ENCODE measurements at regions not wholly inside any gene's neighbourhood (a gene's known extent, or its start where the extent isn't known, plus 50 kb on each side); places are given as distances from the start of the nearest gene placed in this dataset.
A peak's percentile ranks its signal among the peaks of the same experiment; 100 is the strongest.

DNA sequence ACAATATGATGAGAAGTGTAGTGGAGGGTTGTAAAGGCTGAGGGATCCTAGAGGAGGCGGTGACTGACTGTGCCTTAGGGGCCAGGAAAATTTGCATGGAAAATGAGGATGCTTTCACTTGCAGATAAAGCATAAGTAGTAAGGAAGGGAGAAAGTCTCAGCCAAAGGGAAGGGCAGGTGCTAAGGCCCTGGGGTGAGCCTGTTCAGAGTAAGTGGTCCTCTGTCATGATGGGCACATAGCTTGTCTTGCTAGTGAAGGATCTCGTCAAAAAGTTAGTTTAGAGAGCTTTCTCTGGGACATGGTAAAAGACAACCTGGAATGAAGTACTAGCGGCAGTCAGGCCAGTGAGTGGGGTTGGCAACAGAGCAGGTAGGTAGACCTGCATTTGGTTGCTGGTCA, 75.4 kb upstream of the CPLX2 start:
- Histone ChIP-seq H3K9me3 (ENCODE audit: control insufficient read depth, insufficient read depth, low read length) (no peaks in the 10 kb centered on the region), H3K36me3 (ENCODE audit: control insufficient read depth, insufficient read depth, low read length) (no peaks in the 10 kb centered on the region), H3K4me3 (ENCODE audit: low read depth, low read length) (peak overlapping the region; percentile 26), H3K9ac (ENCODE audit: low read depth, low read length) (no peak overlapping the region), H3K4me1 (ENCODE audit: control insufficient read depth, insufficient read depth, low read length) (peaks cover 4% of the 10 kb centered on the region), H3K27me3 (ENCODE audit: control insufficient read depth, insufficient read depth, low read length) (peaks cover 20% of the 10 kb centered on the region)

- H3K9me3 ChIP-seq (ENCODE audit: control insufficient read depth, insufficient read depth, low read length) = no peaks in the 10 kb centered on the region
- peaks cover 20% of the 10 kb centered on the region for H3K27me3 ChIP-seq (ENCODE audit: control insufficient read depth, insufficient read depth, low read length)
- H3K9ac ChIP-seq (ENCODE audit: low read depth, low read length) = no peak overlapping the region
- peaks cover 6% of the 10 kb centered on the region for H3K4me1 ChIP-seq (ENCODE audit: control insufficient read depth, insufficient read depth, low read length)
- peak overlapping the region; percentile 63 for H3K4me3 ChIP-seq (ENCODE audit: low read depth, low read length)
- H3K36me3 ChIP-seq (ENCODE audit: control insufficient read depth, insufficient read depth, low read length) = no peaks in the 10 kb centered on the region
These were observed 74.6 kb upstream of the CPLX2 start for GRCh38 chr5:175796536-175797499.

DNA sequence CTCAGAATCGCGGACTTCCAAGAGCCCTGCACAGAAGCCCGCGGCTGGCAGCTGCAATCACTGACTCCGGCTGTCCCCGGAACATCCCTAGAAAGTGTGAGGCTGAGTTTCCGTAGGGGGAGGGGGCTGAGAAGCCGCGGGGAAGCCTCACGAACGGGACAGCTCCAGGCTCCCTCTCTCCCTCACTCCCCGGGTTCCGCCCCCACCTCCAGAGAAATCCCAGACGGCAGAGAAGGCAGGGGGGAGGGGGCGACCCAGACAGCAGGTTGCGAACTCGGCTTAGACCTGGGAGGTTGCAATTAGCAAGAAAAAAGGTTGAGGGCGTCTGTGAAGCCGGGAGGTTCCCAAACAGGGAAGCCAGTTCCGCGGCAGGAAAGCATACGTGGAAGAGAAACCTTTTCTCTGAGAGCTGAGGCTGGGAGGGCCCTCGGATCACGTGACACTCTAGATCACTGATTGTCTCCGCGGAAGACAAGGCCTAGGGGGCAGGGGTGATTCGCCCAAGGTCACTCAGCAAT, 73.8 kb upstream of the CPLX2 start:
- Histone ChIP-seq H3K9ac (ENCODE audit: low read depth, low read length) (no peak overlapping the region), H3K27me3 (ENCODE audit: control insufficient read depth, insufficient read depth, low read length) (peaks cover 20% of the 10 kb centered on the region), H3K4me1 (ENCODE audit: control insufficient read depth, insufficient read depth, low read length) (peaks cover 10% of the 10 kb centered on the region), H3K4me3 (ENCODE audit: low read depth, low read length) (peak overlapping the region; percentile 63), H3K36me3 (ENCODE audit: control insufficient read depth, insufficient read depth, low read length) (peaks cover 2% of the 10 kb centered on the region), H3K9me3 (ENCODE audit: control insufficient read depth, insufficient read depth, low read length) (no peaks in the 10 kb centered on the region)

- no peak overlapping the region for H3K9ac ChIP-seq (ENCODE audit: low read depth, low read length)
- H3K9me3 ChIP-seq (ENCODE audit: control insufficient read depth, insufficient read depth, low read length) = no peaks in the 10 kb centered on the region
- H3K27me3 ChIP-seq (ENCODE audit: control insufficient read depth, insufficient read depth, low read length) = peaks cover 20% of the 10 kb centered on the region
- no peak overlapping the region for H3K4me3 ChIP-seq (ENCODE audit: low read depth, low read length)
- peaks cover 2% of the 10 kb centered on the region for H3K36me3 ChIP-seq (ENCODE audit: control insufficient read depth, insufficient read depth, low read length)
- peaks cover 10% of the 10 kb centered on the region for H3K4me1 ChIP-seq (ENCODE audit: control insufficient read depth, insufficient read depth, low read length)
These were observed 72.8 kb upstream of the CPLX2 start for GRCh38 chr5:175798626-175799025.

- Histone ChIP-seq H3K36me3 (ENCODE audit: control insufficient read depth, insufficient read depth, low read length) (peaks cover 2% of the 10 kb centered on the region), H3K9me3 (ENCODE audit: control insufficient read depth, insufficient read depth, low read length) (no peaks in the 10 kb centered on the region), H3K4me3 (ENCODE audit: low read depth, low read length) (no peak overlapping the region), H3K9ac (ENCODE audit: low read depth, low read length) (no peak overlapping the region), H3K27me3 (ENCODE audit: control insufficient read depth, insufficient read depth, low read length) (peaks cover 8% of the 10 kb centered on the region), H3K4me1 (ENCODE audit: control insufficient read depth, insufficient read depth, low read length) (peaks cover 10% of the 10 kb centered on the region)
These were observed 70.7 kb upstream of the CPLX2 start for GRCh38 chr5:175800656-175801081.

GRCh38 chr5:175802361-175802760, 69.0 kb upstream of the CPLX2 start:
- H3K36me3 ChIP-seq (ENCODE audit: control insufficient read depth, insufficient read depth, low read length) = peaks cover 2% of the 10 kb centered on the region
- no peaks in the 10 kb centered on the region for H3K9me3 ChIP-seq (ENCODE audit: control insufficient read depth, insufficient read depth, low read length)
- H3K27me3 ChIP-seq (ENCODE audit: control insufficient read depth, insufficient read depth, low read length) = peaks cover 2% of the 10 kb centered on the region
- H3K4me3 ChIP-seq (ENCODE audit: low read depth, low read length) = no peak overlapping the region
- H3K9ac ChIP-seq (ENCODE audit: low read depth, low read length) = no peak overlapping the region
- peaks cover 10% of the 10 kb centered on the region for H3K4me1 ChIP-seq (ENCODE audit: control insufficient read depth, insufficient read depth, low read length)

DNA sequence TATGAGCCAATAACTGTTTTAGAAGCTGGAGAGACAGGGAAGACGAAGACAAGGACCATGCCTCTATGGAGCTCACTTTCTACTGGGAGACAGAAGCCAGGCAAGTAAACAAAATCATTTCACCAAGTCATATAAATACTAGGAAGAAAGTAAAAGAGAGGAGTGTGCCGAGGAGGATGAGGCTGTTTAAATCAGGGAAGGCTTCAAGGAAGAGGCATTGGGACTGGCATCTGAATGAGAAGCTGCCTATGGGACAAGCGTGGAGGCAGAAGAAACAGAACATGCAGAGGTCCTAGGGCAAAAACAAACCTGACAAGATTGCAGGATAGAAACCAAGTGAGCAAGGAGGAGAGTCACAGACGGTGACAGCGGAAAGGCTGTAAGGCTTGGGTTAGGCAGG, 68.1 kb upstream of the CPLX2 start:
- Histone ChIP-seq H3K36me3 (ENCODE audit: control insufficient read depth, insufficient read depth, low read length) (peaks cover 2% of the 10 kb centered on the region), H3K27me3 (ENCODE audit: control insufficient read depth, insufficient read depth, low read length) (peaks cover 2% of the 10 kb centered on the region), H3K9me3 (ENCODE audit: control insufficient read depth, insufficient read depth, low read length) (no peaks in the 10 kb centered on the region), H3K4me1 (ENCODE audit: control insufficient read depth, insufficient read depth, low read length) (peaks cover 5% of the 10 kb centered on the region), H3K4me3 (ENCODE audit: low read depth, low read length) (no peak overlapping the region), H3K9ac (ENCODE audit: low read depth, low read length) (no peak overlapping the region)

DNA sequence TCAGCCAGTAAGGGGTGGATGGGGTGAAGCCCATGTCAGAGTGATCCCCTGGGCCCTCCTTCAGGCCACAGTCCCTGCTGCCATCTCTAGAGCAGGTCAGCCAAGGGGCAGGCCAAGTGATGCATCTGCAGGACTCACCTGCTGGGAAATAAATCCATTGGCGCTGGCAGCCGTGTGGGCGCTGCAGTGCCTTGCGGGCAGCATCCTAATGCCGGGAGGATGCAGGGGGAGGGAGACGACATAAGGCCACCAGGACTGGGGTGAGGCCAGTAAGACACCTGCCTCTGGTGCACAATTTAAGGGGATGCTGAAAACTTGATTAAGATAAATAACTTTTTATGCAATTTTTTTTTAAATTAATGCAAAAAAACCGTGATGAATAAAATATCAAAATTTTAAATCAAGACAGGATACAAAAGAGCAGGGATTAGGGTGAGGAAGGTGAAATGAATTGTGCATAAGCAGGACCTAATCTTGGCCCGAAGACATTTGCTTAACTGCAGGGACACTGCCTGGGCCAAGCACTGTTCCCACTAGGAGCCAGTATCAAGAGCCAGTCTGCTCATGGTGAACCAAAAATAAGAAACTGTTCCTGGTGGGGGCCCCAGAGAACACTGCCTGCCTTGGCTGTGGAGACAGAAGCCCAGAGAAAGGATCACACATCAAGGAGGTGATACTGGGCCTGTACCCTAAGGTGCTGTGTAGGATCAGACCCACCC, 67.5 kb upstream of the CPLX2 start:
- Histone ChIP-seq H3K4me1 (ENCODE audit: control insufficient read depth, insufficient read depth, low read length) (peaks cover 5% of the 10 kb centered on the region), H3K9ac (ENCODE audit: low read depth, low read length) (no peak overlapping the region), H3K27me3 (ENCODE audit: control insufficient read depth, insufficient read depth, low read length) (no peaks in the 10 kb centered on the region), H3K4me3 (ENCODE audit: low read depth, low read length) (no peak overlapping the region), H3K36me3 (ENCODE audit: control insufficient read depth, insufficient read depth, low read length) (peaks cover 2% of the 10 kb centered on the region), H3K9me3 (ENCODE audit: control insufficient read depth, insufficient read depth, low read length) (no peaks in the 10 kb centered on the region)

- H3K4me3 ChIP-seq (ENCODE audit: low read depth, low read length) = no peak overlapping the region
- peaks cover 8% of the 10 kb centered on the region for H3K4me1 ChIP-seq (ENCODE audit: control insufficient read depth, insufficient read depth, low read length)
- H3K27me3 ChIP-seq (ENCODE audit: control insufficient read depth, insufficient read depth, low read length) = no peaks in the 10 kb centered on the region
These were observed 65.9 kb upstream of the CPLX2 start for GRCh38 chr5:175805256-175806011.

DNA sequence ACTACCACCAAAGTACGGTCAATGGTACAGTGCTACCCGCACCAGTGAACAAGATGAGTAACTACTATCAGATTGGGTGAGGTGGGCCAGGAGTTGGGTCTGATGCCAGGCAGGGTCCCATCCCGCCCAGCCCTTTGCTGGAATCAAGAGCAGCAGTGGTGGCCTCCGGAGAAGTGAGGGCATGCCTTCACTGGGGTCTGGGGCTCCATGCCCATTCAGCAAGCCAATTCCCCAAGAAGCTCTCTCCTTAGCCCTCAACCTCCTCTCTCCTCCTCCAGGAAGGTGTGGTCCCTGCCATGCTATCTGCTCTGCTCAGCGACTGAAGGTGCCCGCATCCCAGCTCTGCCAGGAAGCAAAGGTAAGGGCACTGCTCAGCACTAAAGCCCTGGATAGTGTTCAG, 62.7 kb upstream of the CPLX2 start:
- H3K9me3 ChIP-seq (ENCODE audit: control insufficient read depth, insufficient read depth, low read length) = no peaks in the 10 kb centered on the region
- peaks cover 3% of the 10 kb centered on the region for H3K4me1 ChIP-seq (ENCODE audit: control insufficient read depth, insufficient read depth, low read length)
- H3K9ac ChIP-seq (ENCODE audit: low read depth, low read length) = no peak overlapping the region
- H3K4me3 ChIP-seq (ENCODE audit: low read depth, low read length) = no peak overlapping the region
- no peaks in the 10 kb centered on the region for H3K36me3 ChIP-seq (ENCODE audit: control insufficient read depth, insufficient read depth, low read length)
- no peaks in the 10 kb centered on the region for H3K27me3 ChIP-seq (ENCODE audit: control insufficient read depth, insufficient read depth, low read length)

More at GRCh38 chr5:175805256-175806011, 65.9 kb upstream of the CPLX2 start:
- Histone ChIP-seq H3K9ac (ENCODE audit: low read depth, low read length) (no peak overlapping the region), H3K36me3 (ENCODE audit: control insufficient read depth, insufficient read depth, low read length) (peaks cover 2% of the 10 kb centered on the region), H3K9me3 (ENCODE audit: control insufficient read depth, insufficient read depth, low read length) (no peaks in the 10 kb centered on the region)

GRCh38 chr5:175809531-175810121, 61.8 kb upstream of the CPLX2 start:
- Histone ChIP-seq H3K4me3 (ENCODE audit: low read depth, low read length) (no peak overlapping the region), H3K4me1 (ENCODE audit: control insufficient read depth, insufficient read depth, low read length) (peaks cover 3% of the 10 kb centered on the region), H3K36me3 (ENCODE audit: control insufficient read depth, insufficient read depth, low read length) (no peaks in the 10 kb centered on the region), H3K9me3 (ENCODE audit: control insufficient read depth, insufficient read depth, low read length) (no peaks in the 10 kb centered on the region), H3K27me3 (ENCODE audit: control insufficient read depth, insufficient read depth, low read length) (no peaks in the 10 kb centered on the region), H3K9ac (ENCODE audit: low read depth, low read length) (no peak overlapping the region)
